ENCODE measurements at regions not wholly inside any gene's neighbourhood (a gene's known extent, or its start where the extent isn't known, plus 50 kb on each side); places are given as distances from the start of the nearest gene placed in this dataset.
"Not testable (repeated sequence)": the region's sequence is repeated elsewhere in the genome, so short reads cannot be mapped to it uniquely, and the experiment has no call there.

GRCh38 chr12:131600160-131600532 is 110.7 kb upstream of the SFSWAP start:
- Histone ChIP-seq H3K27ac (no peak overlapping the region), H3K27me3 (no peaks in the 10 kb centered on the region), H3K4me3 (no peak overlapping the region), H3K4me1 (no peaks in the 10 kb centered on the region), H3K36me3 (no peaks in the 10 kb centered on the region), H3K9me3 (no peaks in the 10 kb centered on the region)
- no peak for DNase-seq (ENCODE audit: low spot score in 2 of 2)
- no peak for TF ChIP-seq CTCF (IDR thresholded peaks at IDR 0.05)
- intact Hi-C loops (cut with DNase I): no loop called here

- intact Hi-C loops (cut with DNase I); H3K36me3 ChIP-seq; H3K4me3 ChIP-seq; H3K9me3 ChIP-seq; DNase-seq (ENCODE audit: low spot score in 2 of 2); H3K27ac ChIP-seq; H3K4me1 ChIP-seq; H3K27me3 ChIP-seq: not testable (repeated sequence)
Measured at GRCh38 chr12:131601499-131601898, 109.4 kb upstream of the SFSWAP start.

- DNase-seq (ENCODE audit: low spot score in 2 of 2): no peak
Measured at GRCh38 chr12:131603106-131603938, 107.6 kb upstream of the SFSWAP start.

GRCh38 chr12:131603939-131604795 is 106.7 kb upstream of the SFSWAP start:
- no peaks in the 10 kb centered on the region for H3K36me3 ChIP-seq
- H3K9me3 ChIP-seq: no peaks in the 10 kb centered on the region
- H3K4me1 ChIP-seq: no peaks in the 10 kb centered on the region
- H3K4me3 ChIP-seq: no peak overlapping the region
- intact Hi-C loops (cut with DNase I): no loop called here
- no peak overlapping the region for H3K27ac ChIP-seq
- H3K27me3 ChIP-seq: no peaks in the 10 kb centered on the region
- no peak for DNase-seq (ENCODE audit: low spot score in 2 of 2)
- TF ChIP-seq CTCF (IDR thresholded peaks at IDR 0.05): no peak

More at GRCh38 chr12:131603106-131603938, 107.6 kb upstream of the SFSWAP start:
- Histone ChIP-seq H3K36me3 (no peaks in the 10 kb centered on the region), H3K27ac (no peak overlapping the region), H3K4me3 (no peak overlapping the region), H3K27me3 (no peaks in the 10 kb centered on the region), H3K4me1 (no peaks in the 10 kb centered on the region), H3K9me3 (no peaks in the 10 kb centered on the region)
- no peak for TF ChIP-seq CTCF (IDR thresholded peaks at IDR 0.05)
- intact Hi-C loops (cut with DNase I): no loop called here

- TF ChIP-seq CTCF (IDR thresholded peaks at IDR 0.05): no peak
- no peaks in the 10 kb centered on the region for H3K4me1 ChIP-seq
- no peak overlapping the region for H3K27ac ChIP-seq
- no peaks in the 10 kb centered on the region for H3K27me3 ChIP-seq
- DNase-seq (ENCODE audit: low spot score in 2 of 2): no peak
- intact Hi-C loops (cut with DNase I): no loop called here
- no peaks in the 10 kb centered on the region for H3K36me3 ChIP-seq
- no peak overlapping the region for H3K4me3 ChIP-seq
- no peaks in the 10 kb centered on the region for H3K9me3 ChIP-seq
Measured at GRCh38 chr12:131604859-131605258, 106.0 kb upstream of the SFSWAP start.

- H3K4me1 ChIP-seq: no peaks in the 10 kb centered on the region
- H3K9me3 ChIP-seq: no peaks in the 10 kb centered on the region
- TF ChIP-seq CTCF (IDR thresholded peaks at IDR 0.05): no peak
- no peaks in the 10 kb centered on the region for H3K27me3 ChIP-seq
- no peak for DNase-seq (ENCODE audit: low spot score in 2 of 2)
- H3K27ac ChIP-seq: no peak overlapping the region
- H3K4me3 ChIP-seq: no peak overlapping the region
- intact Hi-C loops (cut with DNase I): no loop called here
- no peaks in the 10 kb centered on the region for H3K36me3 ChIP-seq
Measured at GRCh38 chr12:131605304-131605829, 105.5 kb upstream of the SFSWAP start.

All from ascending aorta (tissue), 2 donors.